GM12873 (cell line): ENCODE measurements at regions not wholly inside any gene's neighbourhood (a gene's known extent, or its start where the extent isn't known, plus 50 kb on each side); places are given as distances from the start of the nearest gene placed in this dataset.

Source experiments
- TF ChIP-seq, protein P1 (sequence below): IDR thresholded peaks from 2 replicates; pipeline ENCODE4 v1.5.1; 2012; ENCODE audit warnings: low read depth, mild to moderate bottlenecking, moderate library complexity, low read length, control low read depth; ENCODE audit not compliant: insufficient read depth; ENCODE audit errors: missing control alignments

DNA sequence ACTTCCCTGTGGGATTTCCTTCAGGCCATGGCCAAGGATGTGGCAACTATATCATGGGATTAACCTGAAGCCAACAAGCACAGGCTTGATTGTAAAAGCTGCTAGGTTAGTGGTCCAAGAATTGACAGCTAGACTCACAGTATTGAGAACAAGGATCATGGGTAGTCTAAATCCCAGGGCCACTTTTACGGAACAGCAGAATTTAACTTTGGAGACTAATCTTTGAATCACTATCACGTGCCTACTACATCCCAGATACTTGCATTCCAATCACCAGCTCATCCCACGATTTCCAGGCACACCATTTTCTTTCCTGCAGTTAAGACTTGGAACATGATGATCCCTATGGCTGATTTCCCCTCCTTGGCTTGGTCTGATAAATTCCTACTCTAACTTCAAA, 65.6 kb upstream of the ADO start:
- TF ChIP-seq, protein P1, sequence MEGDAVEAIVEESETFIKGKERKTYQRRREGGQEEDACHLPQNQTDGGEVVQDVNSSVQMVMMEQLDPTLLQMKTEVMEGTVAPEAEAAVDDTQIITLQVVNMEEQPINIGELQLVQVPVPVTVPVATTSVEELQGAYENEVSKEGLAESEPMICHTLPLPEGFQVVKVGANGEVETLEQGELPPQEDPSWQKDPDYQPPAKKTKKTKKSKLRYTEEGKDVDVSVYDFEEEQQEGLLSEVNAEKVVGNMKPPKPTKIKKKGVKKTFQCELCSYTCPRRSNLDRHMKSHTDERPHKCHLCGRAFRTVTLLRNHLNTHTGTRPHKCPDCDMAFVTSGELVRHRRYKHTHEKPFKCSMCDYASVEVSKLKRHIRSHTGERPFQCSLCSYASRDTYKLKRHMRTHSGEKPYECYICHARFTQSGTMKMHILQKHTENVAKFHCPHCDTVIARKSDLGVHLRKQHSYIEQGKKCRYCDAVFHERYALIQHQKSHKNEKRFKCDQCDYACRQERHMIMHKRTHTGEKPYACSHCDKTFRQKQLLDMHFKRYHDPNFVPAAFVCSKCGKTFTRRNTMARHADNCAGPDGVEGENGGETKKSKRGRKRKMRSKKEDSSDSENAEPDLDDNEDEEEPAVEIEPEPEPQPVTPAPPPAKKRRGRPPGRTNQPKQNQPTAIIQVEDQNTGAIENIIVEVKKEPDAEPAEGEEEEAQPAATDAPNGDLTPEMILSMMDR, result no peak

DNA sequence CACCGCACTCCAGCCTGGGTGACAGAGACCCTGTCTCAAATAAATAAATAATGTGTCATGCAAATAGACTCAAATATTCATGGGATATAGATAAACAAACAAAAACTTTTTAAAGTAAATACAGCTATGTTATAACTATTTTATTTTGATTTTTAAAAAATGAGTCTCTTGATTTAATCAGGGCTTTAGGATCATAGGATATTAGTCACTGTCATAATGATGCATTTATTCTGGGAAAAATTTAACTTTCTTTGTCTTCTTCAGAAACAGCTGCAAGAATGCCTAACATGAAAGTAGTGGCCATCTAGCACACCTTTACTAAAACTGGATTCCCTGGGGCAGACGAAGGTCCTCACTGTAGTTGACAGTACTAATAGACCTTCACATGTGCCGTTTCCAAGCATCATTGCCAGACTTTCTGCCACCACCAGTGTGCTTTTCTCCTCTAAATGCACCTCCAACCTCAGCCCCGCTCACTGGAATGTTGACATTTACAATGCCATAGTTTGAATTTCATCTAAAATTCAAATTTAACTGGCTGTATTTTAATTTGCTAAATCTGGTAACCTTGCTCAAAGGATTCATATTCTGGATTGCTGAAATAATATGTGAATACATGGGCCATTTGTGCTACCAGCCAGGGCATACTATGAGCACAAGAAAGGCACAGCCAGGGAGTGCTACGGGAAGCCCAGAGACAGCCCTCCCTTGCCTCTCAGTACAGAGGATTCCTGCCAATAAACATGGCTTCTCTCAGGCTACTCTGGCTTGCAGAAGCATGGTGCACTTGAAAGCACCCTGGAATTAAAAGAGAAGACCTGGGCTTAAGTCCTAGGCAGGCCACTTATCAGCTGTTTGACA, 63.4 kb upstream of the ADO start:
- TF ChIP-seq, protein P1, result no peak

DNA sequence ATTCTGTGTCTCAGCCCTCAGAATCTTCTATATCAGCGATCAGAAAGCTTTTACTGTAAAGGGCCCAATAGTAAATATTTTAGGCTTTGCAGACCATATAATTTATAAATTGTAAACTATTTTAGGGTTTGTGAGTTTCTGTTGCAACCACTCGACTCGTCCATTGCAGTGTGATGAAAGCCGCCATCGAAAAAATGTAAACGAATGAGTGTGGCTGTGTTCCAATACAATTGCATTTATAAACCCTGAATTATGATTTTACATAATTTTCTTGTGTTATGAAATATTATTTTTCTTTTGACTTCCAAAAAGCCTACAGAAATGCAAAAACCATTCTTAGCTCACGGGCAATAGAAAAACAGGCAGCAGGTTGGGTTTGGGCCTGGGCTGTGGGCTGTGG, 62.5 kb upstream of the ADO start:
- TF ChIP-seq, protein P1, result no peak

DNA sequence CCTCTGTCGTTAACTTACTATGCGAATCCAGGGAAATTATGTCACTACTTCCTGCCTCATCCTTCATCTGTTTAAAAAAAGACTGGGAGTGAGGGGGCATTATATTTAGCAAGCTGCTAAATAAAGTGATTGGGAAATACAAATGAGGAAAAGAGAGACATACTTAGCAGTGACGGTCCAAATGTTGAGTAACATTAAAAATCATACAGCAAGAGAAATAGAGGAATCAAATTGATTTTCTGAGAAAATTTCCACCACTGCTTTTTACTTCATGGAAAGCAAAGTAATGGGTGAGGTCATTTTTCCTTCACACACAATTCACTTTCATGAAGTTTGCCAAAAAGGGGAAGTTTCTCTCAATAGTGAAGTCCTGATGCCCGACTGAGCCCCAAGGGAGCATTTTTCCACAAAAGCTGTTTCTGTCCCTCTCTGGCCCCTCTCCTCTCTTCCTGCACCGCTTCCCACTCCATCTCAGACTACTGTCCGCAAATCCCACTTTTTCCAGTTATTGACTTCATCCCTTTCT, 61.9 kb upstream of the ADO start:
- TF ChIP-seq, protein P1, result no peak

DNA sequence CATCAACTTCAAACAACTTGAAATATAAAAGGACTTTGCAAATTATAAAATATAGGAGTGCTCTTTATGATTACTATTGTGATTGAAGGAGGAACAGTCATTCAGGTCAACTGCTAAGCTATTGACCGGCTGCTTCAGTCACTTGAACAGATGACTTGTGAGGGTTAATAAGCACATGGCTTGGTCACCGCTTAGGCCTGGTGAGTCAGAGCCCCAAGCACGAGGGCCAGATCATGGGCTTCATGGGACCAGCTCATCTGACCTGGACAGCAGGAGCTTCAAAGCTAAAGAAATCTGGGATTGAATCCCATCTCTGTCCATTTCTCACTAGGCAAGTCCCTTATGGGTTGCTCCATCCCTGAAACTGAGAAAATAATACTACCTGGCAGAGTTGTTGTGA, 60.4 kb upstream of the ADO start:
- TF ChIP-seq, protein P1, result no peak

DNA sequence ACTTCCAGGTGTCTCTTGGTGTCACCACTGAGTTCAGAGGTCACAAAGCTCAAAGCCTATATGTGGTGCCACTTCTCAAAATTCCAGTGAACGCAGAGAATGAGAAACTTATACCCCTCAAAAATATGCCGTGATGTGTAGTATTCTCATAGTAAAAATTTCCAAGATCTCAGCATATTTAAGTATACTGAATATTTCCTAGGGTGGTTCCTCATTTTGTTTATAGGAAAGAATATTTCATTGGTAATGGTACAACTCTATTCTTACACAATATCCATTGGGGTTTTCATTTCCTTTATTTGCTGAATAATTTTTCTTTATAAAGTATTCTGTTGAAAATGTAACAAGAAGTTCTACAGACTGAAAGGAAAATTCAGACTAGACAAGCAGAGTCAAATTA, 58.9 kb upstream of the ADO start:
- TF ChIP-seq, protein P1, result no peak

DNA sequence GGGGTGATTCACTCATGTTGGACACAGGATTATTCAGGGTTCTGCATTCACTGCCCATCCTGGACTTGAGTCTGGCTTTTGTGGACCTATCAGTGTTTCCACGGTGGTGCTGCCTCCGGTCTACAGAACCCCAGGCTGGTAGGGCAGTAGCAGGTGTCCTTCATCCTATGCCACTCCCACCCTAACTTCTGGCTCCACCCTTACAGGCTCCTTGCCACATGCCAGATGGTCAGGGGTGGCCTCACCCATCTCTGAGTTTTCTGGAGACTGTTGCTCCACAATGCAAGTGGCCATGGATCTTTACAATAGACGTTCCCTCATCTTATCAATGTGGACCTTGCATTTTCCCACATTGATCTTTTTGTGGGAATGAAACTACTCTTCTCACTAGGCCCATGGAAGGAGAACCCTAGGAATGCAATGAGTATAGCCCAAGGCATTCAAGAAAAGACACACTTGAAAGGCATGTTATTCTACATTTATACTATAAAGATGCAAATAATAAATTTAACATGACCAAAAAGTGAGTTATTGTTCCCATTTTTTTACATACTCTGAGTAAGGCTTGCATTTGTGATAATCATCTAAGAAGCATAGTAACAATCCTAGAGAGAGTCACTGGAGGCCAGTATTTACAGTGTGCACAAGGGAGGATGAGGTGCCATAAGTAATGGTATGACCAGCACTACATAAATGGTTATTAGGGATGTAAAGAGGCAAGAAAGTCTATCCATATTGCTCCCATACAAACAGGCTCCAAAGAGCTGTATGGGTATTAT, 57.4 kb upstream of the ADO start:
- TF ChIP-seq, protein P1, result no peak
